ENCODE measurements at regions not wholly inside any gene's neighbourhood (a gene's known extent, or its start where the extent isn't known, plus 50 kb on each side); places are given as distances from the start of the nearest gene placed in this dataset.
"Not testable (repeated sequence)": the region's sequence is repeated elsewhere in the genome, so short reads cannot be mapped to it uniquely, and the experiment has no call there.

DNA sequence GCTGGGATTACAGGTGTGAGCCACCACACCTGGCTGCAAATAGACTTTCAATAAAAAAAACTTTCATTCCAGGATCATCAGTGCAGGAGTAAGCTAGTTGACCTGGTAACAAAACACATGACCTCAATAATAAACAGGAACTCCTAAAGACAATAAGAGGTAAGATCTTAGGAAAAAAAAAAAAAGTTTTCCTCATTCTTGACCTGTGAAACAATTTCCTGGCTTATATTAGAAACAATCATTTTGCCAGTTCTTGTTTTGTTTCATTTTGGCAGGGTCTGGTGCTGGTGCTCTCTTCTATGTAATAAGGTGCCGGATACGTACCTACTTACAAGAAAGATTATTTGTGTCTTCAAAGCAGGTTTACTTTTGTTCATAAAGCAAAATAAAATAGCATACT lies 90.6 kb upstream of the AMN1 start:
- Mint-ChIP-seq H3K36me3 (ENCODE audit: low read depth) (no peaks in the 10 kb centered on the region), H3K9me3 (peaks cover 5% of the 10 kb centered on the region), H3K4me1 (no peaks in the 10 kb centered on the region), H3K27me3 (no peaks in the 10 kb centered on the region), H3K27ac (no peak overlapping the region), H3K4me3 (no peak overlapping the region)
- ATAC-seq (replicated peaks) = no peak

DNA sequence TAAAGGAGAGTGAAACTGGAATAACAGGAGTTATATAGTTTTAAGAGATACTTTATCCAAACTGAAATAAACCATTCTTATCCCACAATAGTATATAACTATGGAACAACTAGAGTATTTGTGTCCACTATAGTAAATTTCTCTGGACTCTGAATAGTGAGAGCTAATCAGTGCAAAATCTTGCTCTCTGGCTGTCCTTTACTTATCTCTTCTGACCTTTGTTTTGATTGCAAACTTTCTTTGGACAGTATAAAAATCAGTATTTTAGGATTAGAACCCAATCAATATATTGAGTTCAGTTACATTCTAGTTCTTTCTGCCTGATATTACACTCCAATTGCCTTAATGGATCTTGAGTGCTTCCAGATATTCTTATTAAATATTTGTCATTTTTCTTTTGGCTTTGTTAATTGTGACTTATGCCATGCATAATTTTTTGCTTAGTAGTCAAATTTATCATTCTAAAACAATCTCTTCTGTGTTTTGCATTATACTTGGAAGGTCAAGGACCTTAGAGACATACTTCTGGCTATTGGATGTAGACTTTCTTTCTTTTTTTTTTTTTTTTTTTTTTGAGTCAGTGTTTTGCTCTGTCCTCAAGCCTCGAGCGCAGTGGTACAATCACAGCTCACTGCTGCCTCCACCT lies 89.9 kb upstream of the AMN1 start:
- Mint-ChIP-seq H3K4me1 (no peaks in the 10 kb centered on the region), H3K9me3 (peaks cover under 1% of the 10 kb centered on the region), H3K4me3 (no peak overlapping the region), H3K27ac (no peak overlapping the region), H3K27me3 (no peaks in the 10 kb centered on the region), H3K36me3 (ENCODE audit: low read depth) (no peaks in the 10 kb centered on the region)
- no peak for ATAC-seq (replicated peaks)

GRCh38 chr12:31817120-31817519 lies 88.3 kb upstream of the AMN1 start:
- no peak for ATAC-seq (replicated peaks)
- H3K27ac Mint-ChIP-seq = peak overlapping the region; percentile 56
- no peaks in the 10 kb centered on the region for H3K36me3 Mint-ChIP-seq (ENCODE audit: low read depth)
- peaks cover 8% of the 10 kb centered on the region for H3K4me1 Mint-ChIP-seq
- no peak overlapping the region for H3K4me3 Mint-ChIP-seq
- peaks cover 3% of the 10 kb centered on the region for H3K9me3 Mint-ChIP-seq
- H3K27me3 Mint-ChIP-seq = no peaks in the 10 kb centered on the region

DNA sequence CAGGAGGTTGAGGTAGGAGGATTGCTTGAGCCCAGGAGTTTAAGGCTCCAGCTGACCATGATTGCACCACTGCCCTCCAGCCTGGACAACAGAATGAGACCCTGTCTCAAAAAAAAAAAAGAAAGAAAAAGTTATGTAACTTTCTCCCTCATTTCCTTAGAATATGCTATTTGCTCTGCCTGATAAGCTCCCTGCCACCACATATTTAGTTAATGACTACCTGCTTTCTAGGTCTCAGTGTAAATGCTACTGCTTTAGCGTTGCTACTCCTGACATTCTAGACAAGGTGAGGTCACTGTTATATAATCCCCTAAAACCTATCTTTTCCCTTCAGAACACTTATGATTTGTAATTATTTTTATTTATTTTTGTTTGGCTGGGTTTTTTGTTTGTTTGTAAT lies 86.3 kb upstream of the AMN1 start:
- no peaks in the 10 kb centered on the region for H3K36me3 Mint-ChIP-seq (ENCODE audit: low read depth)
- peaks cover 3% of the 10 kb centered on the region for H3K9me3 Mint-ChIP-seq
- no peak overlapping the region for H3K27ac Mint-ChIP-seq
- H3K4me1 Mint-ChIP-seq = peaks cover 15% of the 10 kb centered on the region
- no peak for ATAC-seq (replicated peaks)
- H3K4me3 Mint-ChIP-seq = no peak overlapping the region
- no peaks in the 10 kb centered on the region for H3K27me3 Mint-ChIP-seq

DNA sequence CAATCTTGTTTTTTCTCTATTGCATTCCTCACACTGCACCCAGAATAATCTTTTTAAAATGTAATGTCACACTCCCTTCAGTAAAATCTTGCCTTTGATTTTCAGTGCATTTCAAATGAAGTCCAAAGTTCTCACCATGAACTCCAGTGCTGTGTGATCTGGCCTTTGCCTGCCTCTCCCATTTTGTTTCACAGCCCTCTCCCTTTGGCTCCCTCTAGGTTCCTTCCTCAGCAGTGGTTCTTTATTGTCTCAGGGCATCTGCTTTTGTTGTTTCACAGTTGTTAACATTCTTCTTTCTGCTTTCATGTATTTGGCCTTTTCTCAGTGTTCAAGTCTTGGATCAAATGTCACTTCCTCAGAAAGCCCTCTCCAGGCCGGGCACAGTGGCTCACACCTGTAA lies 84.5 kb upstream of the AMN1 start:
- Mint-ChIP-seq H3K36me3 (ENCODE audit: low read depth) (no peaks in the 10 kb centered on the region), H3K4me1 (peaks cover 16% of the 10 kb centered on the region), H3K4me3 (peak overlapping the region; percentile 10), H3K9me3 (peaks cover 3% of the 10 kb centered on the region), H3K27ac (no peak overlapping the region), H3K27me3 (no peaks in the 10 kb centered on the region)
- no peak for ATAC-seq (replicated peaks)

GRCh38 chr12:31807773-31808097 lies 78.9 kb upstream of the AMN1 start:
- Mint-ChIP-seq H3K27ac (peak overlapping the region; percentile 87), H3K36me3 (ENCODE audit: low read depth) (no peaks in the 10 kb centered on the region), H3K27me3 (no peaks in the 10 kb centered on the region), H3K4me3 (peak overlapping the region; percentile 75), H3K9me3 (no peaks in the 10 kb centered on the region), H3K4me1 (peaks cover 43% of the 10 kb centered on the region)
- ATAC-seq (replicated peaks) = no peak

DNA sequence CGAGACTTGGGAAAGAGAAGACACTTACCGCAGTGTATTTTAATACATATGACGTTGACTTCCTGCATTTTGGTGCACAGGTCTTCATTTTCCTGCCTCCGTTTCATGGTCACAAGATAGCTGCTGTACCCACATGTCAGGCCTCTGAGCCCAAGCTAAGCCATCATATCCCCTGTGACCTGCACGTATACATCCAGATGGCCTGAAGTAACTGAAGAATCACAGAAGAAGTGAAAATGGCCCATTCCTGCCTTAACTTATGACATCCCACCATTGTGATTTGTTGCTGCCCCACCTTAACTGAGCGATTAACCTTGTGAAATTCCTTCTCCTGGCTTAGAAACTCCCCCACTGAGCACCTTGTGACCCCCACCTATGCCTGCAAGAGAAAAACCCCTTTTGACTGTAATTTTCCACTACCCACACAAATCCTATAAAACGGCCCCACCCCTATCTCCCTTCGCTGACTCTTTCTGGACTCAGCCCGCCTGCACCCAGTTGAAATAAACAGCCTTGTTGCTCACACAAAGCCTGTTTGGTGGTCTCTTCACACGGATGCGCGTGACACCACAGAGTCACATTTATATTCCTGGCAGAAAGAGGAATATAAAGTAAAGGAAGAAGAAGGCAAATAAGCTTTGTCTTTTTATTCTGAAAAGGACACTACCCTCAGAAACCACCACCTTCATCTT lies 78.4 kb upstream of the AMN1 start:
- H3K36me3 Mint-ChIP-seq (ENCODE audit: low read depth); ATAC-seq (replicated peaks); H3K9me3 Mint-ChIP-seq; H3K27me3 Mint-ChIP-seq: not testable (repeated sequence)
- Mint-ChIP-seq H3K4me3 (peak overlapping the region; percentile 75), H3K27ac (peak overlapping the region; percentile 87), H3K4me1 (peaks cover 43% of the 10 kb centered on the region)

DNA sequence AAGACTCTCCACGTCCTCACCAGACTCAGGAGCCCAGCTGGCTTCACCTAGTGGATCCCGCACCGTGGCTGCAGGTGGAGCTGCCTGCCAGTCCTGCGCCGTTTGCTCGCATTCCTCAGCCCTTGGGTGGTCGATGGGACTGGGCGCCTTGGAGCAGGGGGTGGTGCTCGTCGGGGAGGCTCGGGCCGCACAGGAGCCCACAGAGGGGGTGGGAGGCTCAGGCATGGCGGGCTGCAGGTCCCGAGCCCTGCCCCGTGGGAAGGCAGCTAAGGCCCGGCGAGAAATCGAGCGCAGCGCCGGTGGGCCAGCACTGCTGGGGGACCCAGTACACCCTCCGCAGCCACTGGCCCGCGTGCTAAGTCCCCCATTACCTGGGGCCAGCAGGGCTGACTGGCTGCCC lies 76.9 kb upstream of the AMN1 start:
- H3K4me1 Mint-ChIP-seq = peaks cover 40% of the 10 kb centered on the region
- H3K36me3 Mint-ChIP-seq (ENCODE audit: low read depth); H3K27me3 Mint-ChIP-seq; ATAC-seq (replicated peaks); H3K27ac Mint-ChIP-seq; H3K4me3 Mint-ChIP-seq; H3K9me3 Mint-ChIP-seq: not testable (repeated sequence)

- not testable (repeated sequence) for H3K9me3 Mint-ChIP-seq; ATAC-seq (replicated peaks); H3K36me3 Mint-ChIP-seq (ENCODE audit: low read depth); H3K27me3 Mint-ChIP-seq
- Mint-ChIP-seq H3K4me3 (peak overlapping the region; percentile 49), H3K4me1 (peaks cover 40% of the 10 kb centered on the region), H3K27ac (peak overlapping the region; percentile 18)
Measured at GRCh38 chr12:31804707-31805106, 75.9 kb upstream of the AMN1 start.

DNA sequence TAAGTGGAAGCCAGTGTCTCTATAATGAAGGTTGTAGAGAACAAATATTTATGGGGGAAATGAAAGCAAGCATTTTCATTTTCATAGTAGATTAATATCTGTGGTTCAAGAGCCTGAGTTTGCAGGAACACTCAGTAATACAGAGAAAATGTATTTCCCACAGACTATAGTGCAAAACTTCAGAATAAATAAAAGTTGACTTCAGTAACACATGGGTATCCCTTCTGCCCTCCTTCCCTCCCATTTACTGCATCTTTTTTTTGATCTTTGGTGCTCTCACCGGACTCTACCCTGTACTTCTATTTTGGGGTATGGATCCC lies 75.3 kb upstream of the AMN1 start:
- Mint-ChIP-seq H3K36me3 (ENCODE audit: low read depth) (no peaks in the 10 kb centered on the region), H3K27me3 (no peaks in the 10 kb centered on the region), H3K27ac (peak overlapping the region; percentile 18), H3K4me1 (peaks cover 40% of the 10 kb centered on the region), H3K9me3 (no peaks in the 10 kb centered on the region), H3K4me3 (peak overlapping the region; percentile 49)
- peak; percentile 73 for ATAC-seq (replicated peaks)

DNA sequence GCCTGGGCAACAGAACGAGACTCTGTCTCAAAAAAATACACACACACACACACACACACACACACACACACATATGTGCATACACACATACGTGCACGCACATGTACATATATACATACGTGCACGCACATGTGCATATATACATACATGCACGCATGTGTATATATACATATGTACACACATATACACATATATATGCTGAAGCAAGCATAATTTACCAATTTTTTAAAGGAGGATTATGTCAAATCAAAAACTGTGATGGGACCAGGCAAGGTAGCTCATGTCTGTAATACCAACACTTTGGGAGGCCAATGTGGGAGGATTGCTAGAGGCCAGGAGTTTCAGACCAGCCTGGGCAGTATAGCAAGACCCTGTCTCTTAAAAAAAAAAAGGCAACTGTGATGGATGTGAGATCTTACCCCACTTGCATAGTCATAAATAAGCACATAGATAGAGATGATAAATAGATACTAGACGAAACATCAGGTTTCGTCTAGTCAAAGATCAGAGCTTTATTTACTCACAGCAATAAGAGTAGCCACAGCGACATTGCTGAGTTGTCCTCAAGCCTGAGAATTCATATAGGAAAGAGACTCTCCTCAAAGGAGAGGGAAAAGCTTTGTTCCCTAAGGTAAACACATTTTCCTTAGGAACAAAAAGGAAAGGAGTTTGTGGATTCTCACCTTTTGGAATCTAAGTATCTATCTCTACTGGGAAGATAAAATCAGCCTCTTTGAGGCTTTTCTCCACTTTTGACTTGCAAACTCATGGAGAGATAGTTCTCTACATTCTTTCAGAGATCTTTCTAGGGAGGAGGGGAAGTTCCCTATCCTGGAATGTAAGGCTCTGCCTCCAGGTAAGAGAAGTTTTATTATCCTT lies 74.7 kb upstream of the AMN1 start:
- Mint-ChIP-seq H3K4me1 (peaks cover 40% of the 10 kb centered on the region), H3K9me3 (no peaks in the 10 kb centered on the region), H3K4me3 (peak overlapping the region; percentile 49), H3K27ac (peak overlapping the region; percentile 45), H3K27me3 (no peaks in the 10 kb centered on the region), H3K36me3 (ENCODE audit: low read depth) (no peaks in the 10 kb centered on the region)
- peak; percentile 44 for ATAC-seq (replicated peaks)

DNA sequence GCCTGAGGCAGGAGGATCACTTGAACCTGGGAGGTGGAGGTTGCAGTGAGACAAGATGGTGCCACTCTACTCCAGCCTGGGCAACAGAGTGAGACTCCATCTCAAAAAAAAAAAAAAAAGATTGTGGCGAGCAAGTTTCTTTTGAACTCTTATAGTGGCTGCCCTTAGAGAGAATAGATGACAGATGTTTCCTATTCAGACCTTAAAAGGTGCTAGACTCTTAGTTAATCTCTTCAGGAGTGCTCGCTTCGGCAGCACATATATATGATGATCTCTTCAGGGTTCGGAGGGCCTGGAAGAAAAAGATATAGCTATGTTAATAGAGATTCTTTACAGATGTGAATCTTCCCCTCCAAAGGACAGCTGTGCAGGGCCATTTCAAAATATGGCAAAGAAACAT lies 73.1 kb upstream of the AMN1 start:
- H3K9me3 Mint-ChIP-seq = no peaks in the 10 kb centered on the region
- H3K4me1 Mint-ChIP-seq = peaks cover 33% of the 10 kb centered on the region
- H3K27me3 Mint-ChIP-seq = no peaks in the 10 kb centered on the region
- H3K27ac Mint-ChIP-seq = no peak overlapping the region
- no peak for ATAC-seq (replicated peaks)
- H3K36me3 Mint-ChIP-seq (ENCODE audit: low read depth) = no peaks in the 10 kb centered on the region
- H3K4me3 Mint-ChIP-seq = no peak overlapping the region

- H3K27me3 Mint-ChIP-seq = no peaks in the 10 kb centered on the region
- peak; percentile 66 for ATAC-seq (replicated peaks)
- H3K9me3 Mint-ChIP-seq = no peaks in the 10 kb centered on the region
- H3K4me3 Mint-ChIP-seq = peak overlapping the region; percentile 35
- H3K4me1 Mint-ChIP-seq = peaks cover 12% of the 10 kb centered on the region
- no peaks in the 10 kb centered on the region for H3K36me3 Mint-ChIP-seq (ENCODE audit: low read depth)
- no peak overlapping the region for H3K27ac Mint-ChIP-seq
Measured at GRCh38 chr12:31797230-31797872, 68.5 kb upstream of the AMN1 start.

DNA sequence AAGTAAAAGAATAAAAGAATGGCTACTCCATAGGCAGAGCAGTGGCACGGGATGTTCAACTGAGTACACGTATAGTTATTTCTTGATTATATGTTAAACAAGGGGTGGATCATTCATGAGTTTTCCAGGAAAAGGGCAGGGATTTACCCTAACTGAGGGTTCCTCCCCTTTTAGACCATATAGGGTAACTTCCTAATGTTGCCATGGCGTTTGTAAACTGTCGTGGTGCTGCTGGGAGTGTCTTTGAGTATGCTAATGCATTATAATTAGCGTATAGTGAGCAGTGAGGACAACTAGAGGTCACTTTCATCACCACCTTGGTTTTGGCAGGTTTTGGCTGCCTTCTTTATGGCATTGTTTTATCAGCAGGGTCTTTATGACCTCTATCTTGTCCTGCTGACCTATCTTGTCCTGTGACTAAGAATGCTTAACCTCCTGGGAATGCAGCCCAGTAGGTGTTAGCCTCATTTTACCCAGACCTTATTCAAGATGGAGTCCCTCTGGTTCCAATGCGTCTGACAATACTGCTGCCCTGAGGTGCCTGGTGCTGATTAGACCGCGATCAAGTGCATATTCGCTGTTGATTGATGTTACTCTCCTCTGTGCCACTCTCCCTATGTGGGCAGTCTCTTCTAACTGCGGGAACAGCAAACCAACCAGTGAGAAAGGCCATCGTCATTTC lies 67.6 kb upstream of the AMN1 start:
- Mint-ChIP-seq H3K36me3 (ENCODE audit: low read depth) (no peaks in the 10 kb centered on the region), H3K9me3 (no peaks in the 10 kb centered on the region), H3K27me3 (no peaks in the 10 kb centered on the region), H3K27ac (no peak overlapping the region), H3K4me1 (peaks cover 10% of the 10 kb centered on the region), H3K4me3 (no peak overlapping the region)
- no peak for ATAC-seq (replicated peaks)
